ENCODE measurements at regions not wholly inside any gene's neighbourhood (a gene's known extent, or its start where the extent isn't known, plus 50 kb on each side); places are given as distances from the start of the nearest gene placed in this dataset.

DNA sequence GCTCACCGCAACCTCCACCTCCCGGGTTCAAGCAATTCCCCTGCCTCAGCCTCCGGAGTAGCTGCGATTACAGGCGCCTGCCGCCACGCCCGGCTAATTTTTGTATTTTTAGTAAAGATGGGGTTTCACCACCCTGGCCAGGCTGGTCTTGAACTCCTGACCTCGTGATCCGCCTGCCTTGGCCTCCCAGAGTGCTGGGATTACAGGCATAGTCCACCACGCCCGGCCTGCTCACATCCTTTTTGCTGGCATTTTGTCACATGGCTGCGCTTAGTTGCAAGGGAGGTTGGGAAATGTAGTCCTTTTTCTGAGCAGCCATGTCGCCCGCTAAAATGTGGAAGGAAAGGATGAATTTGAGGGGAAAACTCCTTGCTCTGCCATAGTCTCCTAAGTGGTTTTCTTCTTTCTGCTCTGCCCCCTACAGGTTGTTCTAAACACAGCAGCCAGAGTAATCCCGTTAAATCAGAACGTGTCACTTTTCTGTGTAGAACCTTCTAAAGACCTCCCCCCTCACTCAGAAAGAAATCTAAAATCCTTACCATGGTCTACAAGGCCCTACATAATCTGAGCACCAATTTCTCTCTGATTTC, 57.8 kb upstream of the HSPA9 start:
- DNase-seq (ENCODE audit: low spot score): peak; percentile 27
- TF ChIP-seq, protein P1, sequence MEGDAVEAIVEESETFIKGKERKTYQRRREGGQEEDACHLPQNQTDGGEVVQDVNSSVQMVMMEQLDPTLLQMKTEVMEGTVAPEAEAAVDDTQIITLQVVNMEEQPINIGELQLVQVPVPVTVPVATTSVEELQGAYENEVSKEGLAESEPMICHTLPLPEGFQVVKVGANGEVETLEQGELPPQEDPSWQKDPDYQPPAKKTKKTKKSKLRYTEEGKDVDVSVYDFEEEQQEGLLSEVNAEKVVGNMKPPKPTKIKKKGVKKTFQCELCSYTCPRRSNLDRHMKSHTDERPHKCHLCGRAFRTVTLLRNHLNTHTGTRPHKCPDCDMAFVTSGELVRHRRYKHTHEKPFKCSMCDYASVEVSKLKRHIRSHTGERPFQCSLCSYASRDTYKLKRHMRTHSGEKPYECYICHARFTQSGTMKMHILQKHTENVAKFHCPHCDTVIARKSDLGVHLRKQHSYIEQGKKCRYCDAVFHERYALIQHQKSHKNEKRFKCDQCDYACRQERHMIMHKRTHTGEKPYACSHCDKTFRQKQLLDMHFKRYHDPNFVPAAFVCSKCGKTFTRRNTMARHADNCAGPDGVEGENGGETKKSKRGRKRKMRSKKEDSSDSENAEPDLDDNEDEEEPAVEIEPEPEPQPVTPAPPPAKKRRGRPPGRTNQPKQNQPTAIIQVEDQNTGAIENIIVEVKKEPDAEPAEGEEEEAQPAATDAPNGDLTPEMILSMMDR (IDR thresholded peaks at IDR 0.05; ENCODE audit: extremely low read depth, insufficient read depth, missing control alignments): peak; percentile 56
- in situ Hi-C loops (cut with MboI; ENCODE audit: low pct_unique_long_range_greater_than_20kb, low sequenced_read_pairs, unreplicated experiment): loop anchor here (25.0 kb wide), 1 partner anchor 629 kb away; no protein-coding TSS in a partner anchor

DNA sequence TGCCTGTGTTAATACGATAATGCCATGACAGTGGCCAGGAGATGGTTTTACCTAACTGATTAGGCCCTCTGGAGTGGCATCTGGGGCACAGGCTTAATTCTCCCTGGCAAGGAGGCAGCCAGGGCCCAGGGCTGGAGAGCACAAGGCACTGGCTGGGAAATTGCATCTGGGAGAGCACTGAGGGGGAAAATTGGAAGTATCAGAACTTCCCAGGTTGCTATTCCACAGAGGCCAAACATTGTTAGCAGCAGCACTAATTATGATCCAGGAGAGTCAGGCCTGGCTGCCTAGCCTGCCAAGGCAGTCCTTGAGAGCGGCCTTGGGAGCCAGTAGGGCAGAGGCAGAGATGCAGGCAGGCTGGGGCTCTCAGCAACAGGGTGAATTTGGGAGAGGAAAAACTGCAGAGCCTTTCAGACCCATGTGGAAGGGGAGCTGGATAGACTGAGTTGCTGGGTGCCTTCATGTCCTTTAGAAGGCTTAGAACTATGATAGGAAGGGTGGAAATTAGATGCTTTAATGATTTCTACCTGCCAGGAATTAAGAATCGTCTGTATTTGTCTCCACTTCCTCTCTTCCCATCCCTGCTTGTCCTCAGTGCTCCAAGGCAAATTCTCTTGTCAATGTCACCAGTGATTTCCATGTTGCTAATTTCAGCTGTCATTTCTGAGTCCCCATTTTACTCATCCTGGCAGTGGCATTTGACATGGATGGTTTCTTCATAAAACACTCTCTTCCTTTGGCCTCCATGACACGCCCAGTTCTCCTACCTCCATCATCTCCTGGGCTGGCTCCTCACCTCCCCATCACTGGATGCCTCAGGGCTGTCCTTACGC, 56.1 kb upstream of the HSPA9 start:
- no peak for DNase-seq (ENCODE audit: low spot score)

DNA sequence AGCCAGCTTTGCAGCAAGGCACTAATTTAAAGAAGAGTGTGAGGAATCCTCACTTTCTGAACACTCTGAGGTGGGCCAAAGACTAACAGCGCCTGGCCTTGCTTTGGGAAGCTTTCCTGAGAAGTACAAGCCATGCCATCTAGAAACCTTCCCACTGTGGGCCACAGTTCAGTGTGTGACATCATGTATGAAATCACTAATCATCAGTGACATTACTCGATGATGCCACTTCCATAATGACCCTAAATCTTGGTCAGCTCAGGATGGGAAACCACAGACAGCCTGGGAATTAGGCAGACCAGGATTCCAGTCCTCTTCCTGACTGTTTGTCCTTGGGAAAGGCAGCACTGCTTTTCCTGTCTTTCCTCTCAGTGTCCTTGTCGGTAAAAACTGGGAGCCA, 54.2 kb upstream of the HSPA9 start:
- DNase-seq (ENCODE audit: low spot score): no peak
- TF ChIP-seq, protein P1 (IDR thresholded peaks at IDR 0.05; ENCODE audit: extremely low read depth, insufficient read depth, missing control alignments): no peak
- in situ Hi-C loops (cut with MboI; ENCODE audit: low pct_unique_long_range_greater_than_20kb, low sequenced_read_pairs, unreplicated experiment): loop anchor here (25.0 kb wide), 1 partner anchor 633 kb away; no protein-coding TSS in a partner anchor

More for the DNA sequence above, 56.1 kb upstream of the HSPA9 start:
- TF ChIP-seq, protein P1 (IDR thresholded peaks at IDR 0.05; ENCODE audit: extremely low read depth, insufficient read depth, missing control alignments): no peak
- in situ Hi-C loops (cut with MboI; ENCODE audit: low pct_unique_long_range_greater_than_20kb, low sequenced_read_pairs, unreplicated experiment): loop anchor here (25.0 kb wide), 1 partner anchor 631 kb away; no protein-coding TSS in a partner anchor

DNA sequence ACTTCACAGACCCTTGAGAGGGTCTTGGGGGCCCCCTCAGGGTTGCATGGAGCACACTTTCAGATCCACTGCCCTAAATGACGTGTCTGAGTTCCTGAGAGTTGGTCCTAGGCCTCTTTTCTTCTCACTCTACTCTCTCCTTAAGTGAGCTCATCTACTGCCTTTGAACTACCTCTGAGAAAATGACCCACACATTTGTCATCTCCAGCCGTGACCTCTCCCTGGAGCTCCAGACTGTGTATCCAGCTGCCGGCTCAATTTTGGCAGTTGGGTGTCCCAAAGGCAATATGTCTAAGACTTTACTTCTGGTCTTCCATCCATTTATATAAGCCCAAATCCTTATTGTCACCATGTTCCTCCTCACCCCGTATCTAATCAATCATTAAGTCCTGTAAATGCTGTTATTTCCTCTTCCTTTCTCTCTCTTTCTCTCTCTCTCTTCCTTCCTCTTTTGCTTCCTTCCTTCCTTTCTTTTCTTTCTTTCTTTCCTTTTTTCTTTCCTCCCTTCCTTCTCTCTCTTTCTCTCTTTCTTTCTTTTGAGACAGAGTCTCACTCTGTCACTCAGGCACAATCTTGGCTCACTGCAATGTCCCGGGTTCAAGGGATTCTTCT, 51.2 kb upstream of the HSPA9 start:
- DNase-seq (ENCODE audit: low spot score): no peak
- in situ Hi-C loops (cut with MboI; ENCODE audit: low pct_unique_long_range_greater_than_20kb, low sequenced_read_pairs, unreplicated experiment): loop anchor here (25.0 kb wide), 1 partner anchor 636 kb away; no protein-coding TSS in a partner anchor
- TF ChIP-seq, protein P1 (IDR thresholded peaks at IDR 0.05; ENCODE audit: extremely low read depth, insufficient read depth, missing control alignments): no peak

DNA sequence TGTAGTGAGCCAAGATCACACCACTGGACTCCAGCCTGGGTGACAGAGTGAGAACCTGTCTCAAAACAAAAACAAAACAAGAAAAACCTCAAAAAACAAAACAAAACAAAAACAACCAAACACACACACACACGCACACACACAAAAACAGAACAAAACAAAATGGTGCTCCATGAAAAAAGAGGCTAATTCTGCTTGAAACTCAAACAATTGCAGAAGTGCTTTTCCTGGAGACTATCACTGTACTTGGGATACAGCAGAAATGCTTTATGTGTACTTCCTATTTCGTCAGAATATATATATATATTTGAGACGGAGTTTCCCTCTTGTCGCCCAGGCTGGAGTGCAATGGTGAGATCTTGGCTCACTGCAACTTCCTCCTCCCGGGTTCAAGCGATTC, 49.9 kb upstream of the HSPA9 start:
- in situ Hi-C loops (cut with MboI; ENCODE audit: low pct_unique_long_range_greater_than_20kb, low sequenced_read_pairs, unreplicated experiment): loop anchor here (25.0 kb wide), 1 partner anchor 637 kb away; no protein-coding TSS in a partner anchor

More for the DNA sequence above, 49.9 kb upstream of the HSPA9 start:
- TF ChIP-seq, protein P1 (IDR thresholded peaks at IDR 0.05; ENCODE audit: extremely low read depth, insufficient read depth, missing control alignments): no peak
- DNase-seq (ENCODE audit: low spot score): no peak

All from GM13977 (cell line).